Central memory CD4-positive, alpha-beta T cell (primary cell): ENCODE measurements at regions not wholly inside any gene's neighbourhood (a gene's known extent, or its start where the extent isn't known, plus 50 kb on each side); places are given as distances from the start of the nearest gene placed in this dataset.
"Not testable (repeated sequence)": the region's sequence is repeated elsewhere in the genome, so short reads cannot be mapped to it uniquely, and the experiment has no call there.

Source experiments
- DNase-seq: peaks from one replicate; pipeline ENCODE4 v3.0.0; 2022

- no peak for DNase-seq
Measured at GRCh38 chr4:114304567-114304966, 294.0 kb upstream of the UGT8 start.

GRCh38 chr4:114306946-114307345 is 291.7 kb upstream of the UGT8 start:
- DNase-seq = no peak

- DNase-seq = no peak
Measured at GRCh38 chr4:114310296-114310925, 288.2 kb upstream of the UGT8 start.

GRCh38 chr4:114311787-114312186 is 286.8 kb upstream of the UGT8 start:
- DNase-seq = no peak

- no peak for DNase-seq
Measured at GRCh38 chr4:114312338-114312737, 286.3 kb upstream of the UGT8 start.

GRCh38 chr4:114316789-114317188 is 281.8 kb upstream of the UGT8 start:
- DNase-seq = no peak

GRCh38 chr4:114317564-114317963 is 281.0 kb upstream of the UGT8 start:
- DNase-seq = no peak

- DNase-seq = no peak
Measured at GRCh38 chr4:114318309-114318708, 280.3 kb upstream of the UGT8 start.

GRCh38 chr4:114320126-114320525 is 278.5 kb upstream of the UGT8 start:
- DNase-seq = no peak

- no peak for DNase-seq
Measured at GRCh38 chr4:114321366-114321765, 277.2 kb upstream of the UGT8 start.

GRCh38 chr4:114323841-114324240 is 274.8 kb upstream of the UGT8 start:
- no peak for DNase-seq

GRCh38 chr4:114326358-114326757 is 272.2 kb upstream of the UGT8 start:
- DNase-seq = no peak

- no peak for DNase-seq
Measured at GRCh38 chr4:114332119-114332518, 266.5 kb upstream of the UGT8 start.

GRCh38 chr4:114334363-114334762 is 264.2 kb upstream of the UGT8 start:
- not testable (repeated sequence) for DNase-seq

- no peak for DNase-seq
Measured at GRCh38 chr4:114334884-114335330, 263.7 kb upstream of the UGT8 start.

GRCh38 chr4:114335339-114335738 is 263.3 kb upstream of the UGT8 start:
- no peak for DNase-seq

GRCh38 chr4:114343015-114343414 is 255.6 kb upstream of the UGT8 start:
- no peak for DNase-seq

- DNase-seq = no peak
Measured at GRCh38 chr4:114349543-114350175, 248.9 kb upstream of the UGT8 start.

- DNase-seq = no peak
Measured at GRCh38 chr4:114358901-114359300, 239.7 kb upstream of the UGT8 start.

GRCh38 chr4:114361249-114361648 is 237.4 kb upstream of the UGT8 start:
- DNase-seq = no peak

- no peak for DNase-seq
Measured at GRCh38 chr4:114364857-114365256, 233.8 kb upstream of the UGT8 start.

GRCh38 chr4:114365591-114365990 is 233.0 kb upstream of the UGT8 start:
- no peak for DNase-seq

GRCh38 chr4:114366368-114366767 is 232.2 kb upstream of the UGT8 start:
- no peak for DNase-seq

GRCh38 chr4:114368751-114369150 is 229.9 kb upstream of the UGT8 start:
- DNase-seq = no peak

GRCh38 chr4:114373508-114373907 is 225.1 kb upstream of the UGT8 start:
- no peak for DNase-seq
